ENCODE measurements at regions not wholly inside any gene's neighbourhood (a gene's known extent, or its start where the extent isn't known, plus 50 kb on each side); places are given as distances from the start of the nearest gene placed in this dataset.

- Histone ChIP-seq H3K27me3 (no peaks in the 10 kb centered on the region), H3K36me3 (no peaks in the 10 kb centered on the region), H3K9me3 (no peaks in the 10 kb centered on the region), H3K27ac (no peak overlapping the region), H3K4me3 (no peak overlapping the region), H3K4me1 (no peaks in the 10 kb centered on the region)
- no peak for DNase-seq
- TF ChIP-seq, protein P1, sequence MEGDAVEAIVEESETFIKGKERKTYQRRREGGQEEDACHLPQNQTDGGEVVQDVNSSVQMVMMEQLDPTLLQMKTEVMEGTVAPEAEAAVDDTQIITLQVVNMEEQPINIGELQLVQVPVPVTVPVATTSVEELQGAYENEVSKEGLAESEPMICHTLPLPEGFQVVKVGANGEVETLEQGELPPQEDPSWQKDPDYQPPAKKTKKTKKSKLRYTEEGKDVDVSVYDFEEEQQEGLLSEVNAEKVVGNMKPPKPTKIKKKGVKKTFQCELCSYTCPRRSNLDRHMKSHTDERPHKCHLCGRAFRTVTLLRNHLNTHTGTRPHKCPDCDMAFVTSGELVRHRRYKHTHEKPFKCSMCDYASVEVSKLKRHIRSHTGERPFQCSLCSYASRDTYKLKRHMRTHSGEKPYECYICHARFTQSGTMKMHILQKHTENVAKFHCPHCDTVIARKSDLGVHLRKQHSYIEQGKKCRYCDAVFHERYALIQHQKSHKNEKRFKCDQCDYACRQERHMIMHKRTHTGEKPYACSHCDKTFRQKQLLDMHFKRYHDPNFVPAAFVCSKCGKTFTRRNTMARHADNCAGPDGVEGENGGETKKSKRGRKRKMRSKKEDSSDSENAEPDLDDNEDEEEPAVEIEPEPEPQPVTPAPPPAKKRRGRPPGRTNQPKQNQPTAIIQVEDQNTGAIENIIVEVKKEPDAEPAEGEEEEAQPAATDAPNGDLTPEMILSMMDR (IDR thresholded peaks at IDR 0.05): no peak
- TF ChIP-seq POLR2A (IDR thresholded peaks at IDR 0.05): no peak
Observed at GRCh38 chr5:6059137-6059800, 319.1 kb downstream of the MED10 start.

DNA sequence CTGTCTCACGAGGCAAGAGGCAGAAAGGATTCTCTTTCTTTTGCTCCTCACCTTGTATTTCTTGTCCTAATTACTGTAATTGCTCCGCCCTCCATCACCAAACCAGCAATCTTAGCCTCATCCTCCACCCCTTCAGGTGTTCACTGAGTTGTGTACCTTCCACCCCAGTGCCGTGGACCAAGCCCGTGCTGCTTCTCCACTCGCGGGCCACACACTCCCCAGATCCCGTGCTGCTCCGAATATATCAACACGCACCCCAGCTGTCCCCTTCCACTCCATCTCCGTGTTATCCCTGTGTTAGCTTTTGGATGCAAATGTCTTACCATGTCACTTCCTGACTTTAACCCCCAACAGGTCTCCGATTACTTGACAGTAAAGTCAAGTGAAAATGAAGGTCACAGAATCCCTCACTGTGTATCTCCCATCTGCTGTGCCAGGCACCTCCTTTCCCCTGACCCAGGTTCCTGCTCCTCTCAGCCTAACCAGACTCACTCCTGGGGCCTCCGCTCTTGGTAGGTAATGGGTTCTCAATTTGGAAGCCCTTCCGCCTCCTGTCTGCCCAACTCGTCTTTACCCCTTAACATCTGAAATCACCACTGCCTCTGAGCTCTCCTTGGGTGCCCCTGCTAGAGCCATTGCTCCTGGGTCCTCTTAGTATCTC, 320.2 kb downstream of the MED10 start:
- H3K9me3 ChIP-seq: no peaks in the 10 kb centered on the region
- no peaks in the 10 kb centered on the region for H3K36me3 ChIP-seq
- no peaks in the 10 kb centered on the region for H3K27me3 ChIP-seq
- H3K27ac ChIP-seq: no peak overlapping the region
- H3K4me1 ChIP-seq: no peaks in the 10 kb centered on the region
- H3K4me3 ChIP-seq: no peak overlapping the region
- TF ChIP-seq, protein P1 (IDR thresholded peaks at IDR 0.05): no peak
- no peak for TF ChIP-seq POLR2A (IDR thresholded peaks at IDR 0.05)
- no peak for DNase-seq

DNA sequence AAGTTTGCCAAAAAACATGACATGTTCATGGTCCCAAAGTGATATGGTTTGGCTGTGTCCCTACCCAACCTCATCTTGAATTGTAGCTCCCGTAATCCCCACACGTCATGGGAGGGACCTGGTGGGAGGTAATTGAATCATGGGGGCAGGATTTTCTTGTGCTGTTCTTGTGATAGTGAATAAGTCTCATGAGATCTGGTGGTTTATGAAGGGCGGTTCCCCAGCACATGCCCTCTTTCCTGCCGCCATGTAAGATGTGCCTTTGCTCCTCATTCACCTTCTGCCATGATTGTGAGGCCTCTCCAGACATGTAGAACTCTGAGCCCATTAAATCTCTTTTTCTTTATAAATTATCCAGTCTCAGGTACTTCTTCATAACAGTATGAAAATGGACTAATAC, 322.1 kb downstream of the MED10 start:
- DNase-seq: no peak
- H3K4me3 ChIP-seq: no peak overlapping the region
- TF ChIP-seq, protein P1 (IDR thresholded peaks at IDR 0.05): no peak
- TF ChIP-seq POLR2A (IDR thresholded peaks at IDR 0.05): no peak
- H3K36me3 ChIP-seq: no peaks in the 10 kb centered on the region
- H3K4me1 ChIP-seq: no peaks in the 10 kb centered on the region
- H3K9me3 ChIP-seq: no peaks in the 10 kb centered on the region
- no peak overlapping the region for H3K27ac ChIP-seq
- no peaks in the 10 kb centered on the region for H3K27me3 ChIP-seq

- TF ChIP-seq, protein P1 (IDR thresholded peaks at IDR 0.05): no peak
- no peak for TF ChIP-seq POLR2A (IDR thresholded peaks at IDR 0.05)
- H3K4me3 ChIP-seq: no peak overlapping the region
- no peaks in the 10 kb centered on the region for H3K4me1 ChIP-seq
- no peaks in the 10 kb centered on the region for H3K36me3 ChIP-seq
- no peak overlapping the region for H3K27ac ChIP-seq
- H3K27me3 ChIP-seq: no peaks in the 10 kb centered on the region
- no peak for DNase-seq
- no peaks in the 10 kb centered on the region for H3K9me3 ChIP-seq
Observed at GRCh38 chr5:6049662-6050061, 328.7 kb downstream of the MED10 start.

- Histone ChIP-seq H3K9me3 (no peaks in the 10 kb centered on the region), H3K4me3 (no peak overlapping the region), H3K27me3 (no peaks in the 10 kb centered on the region), H3K36me3 (no peaks in the 10 kb centered on the region), H3K4me1 (no peaks in the 10 kb centered on the region), H3K27ac (no peak overlapping the region)
- DNase-seq: no peak
- TF ChIP-seq, protein P1 (IDR thresholded peaks at IDR 0.05): no peak
- TF ChIP-seq POLR2A (IDR thresholded peaks at IDR 0.05): no peak
Observed at GRCh38 chr5:6048746-6049145, 329.6 kb downstream of the MED10 start.

Data from Peyer's patch (tissue), 4 donors.